ENCODE measurements at regions not wholly inside any gene's neighbourhood (a gene's known extent, or its start where the extent isn't known, plus 50 kb on each side); places are given as distances from the start of the nearest gene placed in this dataset.

DNA sequence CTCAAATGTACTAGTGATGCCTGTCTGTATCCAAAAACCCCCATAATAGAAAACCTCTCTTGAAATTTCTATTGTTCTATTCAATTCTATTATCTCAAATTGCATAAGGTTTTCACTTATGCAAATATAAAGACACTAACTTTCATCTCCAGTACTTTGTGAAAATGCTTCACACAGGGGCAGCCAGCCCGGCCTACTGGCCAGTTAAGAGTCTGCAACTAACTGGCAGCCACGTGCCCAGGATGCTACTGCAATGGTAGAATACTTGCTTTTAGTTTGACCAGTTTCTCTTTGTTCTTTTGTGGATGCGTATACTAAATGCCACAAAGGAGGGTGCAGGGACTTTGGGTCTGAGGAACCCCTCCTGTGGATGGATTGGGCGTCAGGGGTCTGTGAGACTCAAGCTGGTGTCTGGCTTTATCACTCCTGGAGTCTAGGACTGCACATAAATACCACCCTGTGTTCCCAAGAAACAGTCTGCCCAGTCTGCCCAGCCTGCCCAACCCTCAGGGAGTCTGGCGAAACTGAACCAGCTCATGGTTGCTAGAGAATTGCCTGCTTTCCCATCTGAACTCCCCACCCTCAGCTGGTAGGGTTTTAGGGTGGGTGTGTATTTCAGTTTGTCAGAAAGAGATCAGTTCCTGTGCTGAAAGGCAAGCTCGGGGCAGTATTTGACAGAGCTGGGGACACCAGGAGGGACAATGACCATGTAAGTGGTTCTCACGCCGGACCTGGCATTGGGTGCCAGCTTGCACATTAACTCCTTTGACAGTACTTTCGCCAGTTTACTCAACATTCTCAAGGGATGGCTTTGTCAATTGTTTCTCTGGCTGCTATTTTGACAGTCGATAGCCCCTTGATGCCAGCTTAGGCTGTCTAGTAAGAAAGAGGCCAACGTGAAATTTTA is 558.2 kb upstream of the JAG1 start:
- Histone ChIP-seq H3K4me1 (no peaks in the 10 kb centered on the region), H3K36me3 (no peaks in the 10 kb centered on the region), H3K9me3 (no peaks in the 10 kb centered on the region), H3K4me3 (no peak overlapping the region), H3K27ac (no peak overlapping the region), H3K27me3 (no peaks in the 10 kb centered on the region)
- TF ChIP-seq POLR2A (IDR thresholded peaks at IDR 0.05) = no peak
- TF ChIP-seq, protein P1, sequence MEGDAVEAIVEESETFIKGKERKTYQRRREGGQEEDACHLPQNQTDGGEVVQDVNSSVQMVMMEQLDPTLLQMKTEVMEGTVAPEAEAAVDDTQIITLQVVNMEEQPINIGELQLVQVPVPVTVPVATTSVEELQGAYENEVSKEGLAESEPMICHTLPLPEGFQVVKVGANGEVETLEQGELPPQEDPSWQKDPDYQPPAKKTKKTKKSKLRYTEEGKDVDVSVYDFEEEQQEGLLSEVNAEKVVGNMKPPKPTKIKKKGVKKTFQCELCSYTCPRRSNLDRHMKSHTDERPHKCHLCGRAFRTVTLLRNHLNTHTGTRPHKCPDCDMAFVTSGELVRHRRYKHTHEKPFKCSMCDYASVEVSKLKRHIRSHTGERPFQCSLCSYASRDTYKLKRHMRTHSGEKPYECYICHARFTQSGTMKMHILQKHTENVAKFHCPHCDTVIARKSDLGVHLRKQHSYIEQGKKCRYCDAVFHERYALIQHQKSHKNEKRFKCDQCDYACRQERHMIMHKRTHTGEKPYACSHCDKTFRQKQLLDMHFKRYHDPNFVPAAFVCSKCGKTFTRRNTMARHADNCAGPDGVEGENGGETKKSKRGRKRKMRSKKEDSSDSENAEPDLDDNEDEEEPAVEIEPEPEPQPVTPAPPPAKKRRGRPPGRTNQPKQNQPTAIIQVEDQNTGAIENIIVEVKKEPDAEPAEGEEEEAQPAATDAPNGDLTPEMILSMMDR (IDR thresholded peaks at IDR 0.05) = no peak
- DNase-seq = no peak

DNA sequence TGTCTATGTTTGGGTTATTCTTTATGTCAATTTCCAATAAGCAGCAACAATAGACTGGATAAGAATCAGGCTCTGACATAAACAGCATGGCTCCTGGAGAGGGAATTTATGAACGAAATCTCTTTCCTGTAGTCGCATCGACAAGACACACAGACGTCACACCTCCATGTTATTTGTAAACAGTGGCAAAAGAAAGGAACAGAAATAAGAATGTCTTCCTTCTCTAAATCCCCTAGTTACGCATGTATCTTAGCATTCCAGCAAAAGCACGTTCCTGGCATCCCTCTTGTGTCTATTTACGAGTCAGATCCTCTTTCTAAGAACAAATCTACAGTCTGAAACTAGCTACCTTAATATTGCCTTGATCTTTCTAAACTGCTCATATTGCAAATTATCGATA is 559.1 kb upstream of the JAG1 start:
- Histone ChIP-seq H3K27ac (no peak overlapping the region), H3K4me3 (no peak overlapping the region), H3K27me3 (no peaks in the 10 kb centered on the region), H3K4me1 (no peaks in the 10 kb centered on the region), H3K9me3 (no peaks in the 10 kb centered on the region), H3K36me3 (no peaks in the 10 kb centered on the region)
- TF ChIP-seq, protein P1 (IDR thresholded peaks at IDR 0.05) = no peak
- no peak for TF ChIP-seq POLR2A (IDR thresholded peaks at IDR 0.05)
- no peak for DNase-seq

DNA sequence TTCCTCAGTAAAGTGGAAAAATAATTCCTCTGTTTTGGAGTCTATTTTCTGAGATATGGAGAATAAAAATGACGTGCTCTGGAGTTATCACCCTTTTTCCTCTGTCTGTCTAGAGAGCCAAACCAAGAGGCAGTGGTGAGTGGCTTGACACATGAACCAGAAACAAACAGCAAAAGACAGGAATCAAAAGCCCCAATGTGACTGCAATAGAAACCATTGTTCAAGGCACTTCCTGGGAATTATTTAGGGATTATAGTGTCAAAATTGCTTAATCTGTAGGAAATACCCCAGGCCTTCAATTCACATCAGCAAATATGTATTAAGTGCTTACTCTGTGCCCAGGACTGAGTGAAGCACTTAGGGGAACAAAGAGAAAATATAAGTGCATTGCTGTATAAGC is 560.4 kb upstream of the JAG1 start:
- Histone ChIP-seq H3K36me3 (no peaks in the 10 kb centered on the region), H3K4me3 (no peak overlapping the region), H3K27me3 (no peaks in the 10 kb centered on the region), H3K27ac (no peak overlapping the region), H3K9me3 (no peaks in the 10 kb centered on the region), H3K4me1 (no peaks in the 10 kb centered on the region)
- no peak for TF ChIP-seq POLR2A (IDR thresholded peaks at IDR 0.05)
- TF ChIP-seq, protein P1 (IDR thresholded peaks at IDR 0.05) = no peak
- no peak for DNase-seq

DNA sequence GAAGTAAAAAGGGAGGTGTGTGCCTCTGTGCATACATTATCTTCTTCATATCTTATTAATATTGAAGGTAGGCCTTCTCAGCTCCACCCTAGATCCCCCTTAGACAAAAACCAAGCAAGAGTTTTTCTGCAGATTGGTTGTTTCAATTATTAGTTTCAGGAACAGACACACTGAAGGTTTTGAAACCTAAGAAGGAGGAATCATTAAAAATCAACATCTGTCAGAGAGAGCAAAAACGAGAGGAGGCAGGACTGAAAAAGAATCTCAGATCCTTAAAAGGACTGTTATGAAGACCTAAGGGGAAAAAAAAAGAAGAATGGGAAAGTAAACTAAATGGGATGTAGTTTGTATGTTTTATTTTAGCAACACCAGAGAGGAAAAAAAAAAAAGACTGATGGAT is 560.8 kb upstream of the JAG1 start:
- H3K4me1 ChIP-seq = no peaks in the 10 kb centered on the region
- TF ChIP-seq, protein P1 (IDR thresholded peaks at IDR 0.05) = no peak
- TF ChIP-seq POLR2A (IDR thresholded peaks at IDR 0.05) = no peak
- no peak for DNase-seq
- H3K27ac ChIP-seq = no peak overlapping the region
- H3K9me3 ChIP-seq = no peaks in the 10 kb centered on the region
- H3K36me3 ChIP-seq = no peaks in the 10 kb centered on the region
- no peak overlapping the region for H3K4me3 ChIP-seq
- H3K27me3 ChIP-seq = no peaks in the 10 kb centered on the region

DNA sequence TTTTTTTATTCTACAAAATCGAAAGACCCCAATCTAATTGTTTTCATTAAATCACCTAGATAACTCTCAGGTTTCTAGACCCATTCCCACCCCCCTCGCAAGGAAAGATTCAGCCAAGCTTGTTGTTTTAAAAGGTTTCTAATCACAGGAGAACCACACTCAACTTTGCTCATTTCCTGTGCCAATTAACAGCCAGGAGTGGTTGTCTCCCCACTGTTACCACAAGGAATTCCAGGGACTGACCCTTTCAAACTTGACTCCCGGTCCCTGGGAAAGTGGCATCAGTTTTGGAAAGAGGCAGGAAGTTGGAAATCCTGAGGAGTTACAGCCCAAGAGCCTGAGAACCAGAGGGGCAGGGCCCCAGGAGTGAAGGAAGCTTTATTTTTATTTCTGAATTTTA is 561.3 kb upstream of the JAG1 start:
- H3K4me1 ChIP-seq = no peaks in the 10 kb centered on the region
- H3K27ac ChIP-seq = peak overlapping the region in 1 of 4 donors; percentile 15
- no peak for TF ChIP-seq POLR2A (IDR thresholded peaks at IDR 0.05)
- TF ChIP-seq, protein P1 (IDR thresholded peaks at IDR 0.05) = no peak
- no peak for DNase-seq
- no peaks in the 10 kb centered on the region for H3K36me3 ChIP-seq
- no peaks in the 10 kb centered on the region for H3K9me3 ChIP-seq
- no peaks in the 10 kb centered on the region for H3K27me3 ChIP-seq
- H3K4me3 ChIP-seq = no peak overlapping the region

Measured in Peyer's patch (tissue), 4 donors.